Heart left ventricle (tissue), 13 donors: ENCODE measurements at regions not wholly inside any gene's neighbourhood (a gene's known extent, or its start where the extent isn't known, plus 50 kb on each side); places are given as distances from the start of the nearest gene placed in this dataset.

Source experiments
- POLR2A ChIP-seq, 2 donors: fragments of 450-650 bp; IDR thresholded peaks; one replicate each; pipeline ENCODE4 v1.6.1; 2017; ENCODE audit warnings: antibody characterized with exemption in 2 of 2, mild to moderate bottlenecking in 2 of 2, moderate library complexity in 2 of 2
- TF ChIP-seq, protein P1 (sequence below), 12 donors: fragments of 200-600 bp; sonication (generic) in 4 of 12; IDR thresholded peaks; one replicate each; pipeline versions ENCODE4 v1.5.0 to v1.8.0; 2018 to 2022; ENCODE audit warnings: antibody characterized with exemption in 12 of 12, mild to moderate bottlenecking in 5 of 12
- donor health status: ischemic (EF 13 %, LVEDD 7.1; RV severe dilation, severe dysfunction).
- donor health status: DM: no; HTN: yes; CAD: no.
- donor health status: DM: no; HTN: no; CAD: no.
- donor health status: ischemic (EF 25% LVEDD 6.9; RV normal size, moderate dysfunction).
- donor health status: ischemic (EF 25% LVEDD 5.7; RV mildly dilated, moderate dysfunction).
- donor health status: ischemic (EF 35%, LVEDD 5.7; RV mildly dilated, moderate dysfunction).
- donor health status: nonischemic (EF 11% LVEDD 7.7; RV severe dilation, severe dysfunction).
- donor health status: DM: yes; HTN: yes; CAD: no.
- donor health status: PGD.
- donor health status: ischemic (EF 29% LVEDD 5.4; RV normal size, mild dysfunction).
- donor health status: nonischemic (EF 23%, LVEDD 6.1; RV moderate dilation, normal function).

DNA sequence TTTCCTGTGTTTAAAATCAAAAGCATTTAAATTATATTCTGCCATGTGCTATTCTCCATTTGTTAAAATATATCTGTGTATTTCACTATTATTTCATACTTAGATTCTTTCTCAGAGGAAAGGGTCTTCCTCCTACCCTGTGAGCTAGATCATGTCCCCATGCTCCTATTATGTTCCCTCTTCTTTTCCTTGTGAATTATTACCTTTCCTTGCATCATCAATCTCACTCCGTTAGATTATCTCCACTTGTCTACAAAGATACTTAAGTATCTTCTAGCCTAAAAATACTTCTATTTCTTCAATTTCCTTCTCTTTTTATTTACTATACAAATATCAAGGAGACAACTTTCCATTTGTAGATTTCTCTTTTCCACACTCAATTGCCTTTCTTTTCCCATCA, 146.5 kb downstream of the FOXG1 start:
- TF ChIP-seq, protein P1, sequence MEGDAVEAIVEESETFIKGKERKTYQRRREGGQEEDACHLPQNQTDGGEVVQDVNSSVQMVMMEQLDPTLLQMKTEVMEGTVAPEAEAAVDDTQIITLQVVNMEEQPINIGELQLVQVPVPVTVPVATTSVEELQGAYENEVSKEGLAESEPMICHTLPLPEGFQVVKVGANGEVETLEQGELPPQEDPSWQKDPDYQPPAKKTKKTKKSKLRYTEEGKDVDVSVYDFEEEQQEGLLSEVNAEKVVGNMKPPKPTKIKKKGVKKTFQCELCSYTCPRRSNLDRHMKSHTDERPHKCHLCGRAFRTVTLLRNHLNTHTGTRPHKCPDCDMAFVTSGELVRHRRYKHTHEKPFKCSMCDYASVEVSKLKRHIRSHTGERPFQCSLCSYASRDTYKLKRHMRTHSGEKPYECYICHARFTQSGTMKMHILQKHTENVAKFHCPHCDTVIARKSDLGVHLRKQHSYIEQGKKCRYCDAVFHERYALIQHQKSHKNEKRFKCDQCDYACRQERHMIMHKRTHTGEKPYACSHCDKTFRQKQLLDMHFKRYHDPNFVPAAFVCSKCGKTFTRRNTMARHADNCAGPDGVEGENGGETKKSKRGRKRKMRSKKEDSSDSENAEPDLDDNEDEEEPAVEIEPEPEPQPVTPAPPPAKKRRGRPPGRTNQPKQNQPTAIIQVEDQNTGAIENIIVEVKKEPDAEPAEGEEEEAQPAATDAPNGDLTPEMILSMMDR (IDR thresholded peaks at IDR 0.05): no peak
- TF ChIP-seq POLR2A (IDR thresholded peaks at IDR 0.05): no peak
